Upper lobe of left lung (tissue), 4 donors: ENCODE measurements at regions not wholly inside any gene's neighbourhood (a gene's known extent, or its start where the extent isn't known, plus 50 kb on each side); places are given as distances from the start of the nearest gene placed in this dataset.

Experiments
- EP300 ChIP-seq, 4 donors: sonication (generic); formaldehyde crosslinking; IDR thresholded peaks; one replicate each; pipeline ENCODE4 v1.5.1; 2017; ENCODE audit warnings: antibody characterized with exemption in 4 of 4, control low read depth in 2 of 4
- POLR2AphosphoS5 ChIP-seq, 2 donors: sonication (generic); formaldehyde crosslinking; IDR thresholded peaks; one replicate each; pipeline ENCODE4 v1.5.1; 2017; ENCODE audit warnings: antibody characterized with exemption in 2 of 2

GRCh38 chr5:62938927-62939326 lies 360.3 kb downstream of the LRRC70 start:
- TF ChIP-seq EP300 (IDR thresholded peaks at IDR 0.05) (no peak), POLR2AphosphoS5 (IDR thresholded peaks at IDR 0.05) (no peak)
